ENCODE measurements at regions not wholly inside any gene's neighbourhood (a gene's known extent, or its start where the extent isn't known, plus 50 kb on each side); places are given as distances from the start of the nearest gene placed in this dataset.

DNA sequence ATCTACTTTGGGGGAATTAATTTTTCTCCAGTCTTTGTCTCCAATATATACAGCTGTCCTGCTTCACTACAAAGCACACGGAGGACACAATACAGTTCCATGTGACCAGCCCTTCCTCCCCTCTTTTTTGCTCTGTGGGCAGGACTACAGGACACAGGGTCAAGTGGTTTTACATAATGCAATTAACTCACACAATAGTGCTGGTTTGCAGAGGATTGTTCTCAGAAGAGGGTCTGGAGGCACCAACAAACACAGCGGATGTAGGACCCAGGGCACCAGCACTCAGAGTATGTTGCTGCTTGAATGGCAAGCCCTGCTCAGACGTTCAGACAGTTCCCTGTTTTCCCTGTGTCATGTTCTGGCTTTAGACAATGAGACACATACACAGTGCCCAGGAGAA is 52.0 kb upstream of the NPTX2 start:
- TF ChIP-seq, protein P1, sequence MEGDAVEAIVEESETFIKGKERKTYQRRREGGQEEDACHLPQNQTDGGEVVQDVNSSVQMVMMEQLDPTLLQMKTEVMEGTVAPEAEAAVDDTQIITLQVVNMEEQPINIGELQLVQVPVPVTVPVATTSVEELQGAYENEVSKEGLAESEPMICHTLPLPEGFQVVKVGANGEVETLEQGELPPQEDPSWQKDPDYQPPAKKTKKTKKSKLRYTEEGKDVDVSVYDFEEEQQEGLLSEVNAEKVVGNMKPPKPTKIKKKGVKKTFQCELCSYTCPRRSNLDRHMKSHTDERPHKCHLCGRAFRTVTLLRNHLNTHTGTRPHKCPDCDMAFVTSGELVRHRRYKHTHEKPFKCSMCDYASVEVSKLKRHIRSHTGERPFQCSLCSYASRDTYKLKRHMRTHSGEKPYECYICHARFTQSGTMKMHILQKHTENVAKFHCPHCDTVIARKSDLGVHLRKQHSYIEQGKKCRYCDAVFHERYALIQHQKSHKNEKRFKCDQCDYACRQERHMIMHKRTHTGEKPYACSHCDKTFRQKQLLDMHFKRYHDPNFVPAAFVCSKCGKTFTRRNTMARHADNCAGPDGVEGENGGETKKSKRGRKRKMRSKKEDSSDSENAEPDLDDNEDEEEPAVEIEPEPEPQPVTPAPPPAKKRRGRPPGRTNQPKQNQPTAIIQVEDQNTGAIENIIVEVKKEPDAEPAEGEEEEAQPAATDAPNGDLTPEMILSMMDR (conservative IDR thresholded peaks at IDR 0.05) = no peak
- no peak for TF ChIP-seq EZH2 (IDR thresholded peaks at IDR 0.05; ENCODE audit: low read depth)
